Colonic mucosa (tissue), 4 donors: ENCODE measurements at regions not wholly inside any gene's neighbourhood (a gene's known extent, or its start where the extent isn't known, plus 50 kb on each side); places are given as distances from the start of the nearest gene placed in this dataset.
"Not testable (repeated sequence)": the region's sequence is repeated elsewhere in the genome, so short reads cannot be mapped to it uniquely, and the experiment has no call there.

Source experiments
- DNase-seq: peaks from one replicate; pipeline ENCODE4 v3.0.0-alpha.2; 2020
- H3K27ac ChIP-seq: fragments of 200-600 bp; one replicate; pipeline ENCODE4 v1.8.0; 2021
- H3K27me3 ChIP-seq: fragments of 200-600 bp; one replicate; pipeline ENCODE4 v1.8.0; 2021
- H3K36me3 ChIP-seq: fragments of 200-600 bp; one replicate; pipeline ENCODE4 v1.8.0; 2021
- H3K4me1 ChIP-seq: fragments of 200-600 bp; one replicate; pipeline ENCODE4 v1.8.0; 2021; ENCODE audit warnings: mild to moderate bottlenecking
- H3K4me3 ChIP-seq: fragments of 200-600 bp; one replicate; pipeline ENCODE4 v1.8.0; 2021
- H3K9ac ChIP-seq, 2 donors: one replicate each; pipeline ENCODE4 v1.7.0; 2013; ENCODE audit warnings: control low read depth in 2 of 2, low read depth in 2 of 2, low read length in 2 of 2
- H3K9me3 ChIP-seq: fragments of 200-600 bp; one replicate; pipeline ENCODE4 v1.8.0; 2021
- CTCF ChIP-seq: fragments of 200-600 bp; IDR thresholded peaks from one replicate; pipeline ENCODE4 v1.8.0; 2022; ENCODE audit warnings: antibody characterized with exemption, mild to moderate bottlenecking
- intact Hi-C: fragments of 100-400 bp; cut with DNase I; formaldehyde crosslinking; loops from one replicate; pipeline ENCODE4 v1.14.1; 2022
- donor health status: healthy.
- donor health status: DM: no; HTN: no; CAD: no.
- donor health status: DM: no; HTN: no; CAD: no.

GRCh38 chr17:64747938-64748540, 85.9 kb upstream of the SMURF2 start:
- H3K4me1 ChIP-seq: no peaks in the 10 kb centered on the region
- intact Hi-C loops: no loop called here
- H3K27ac ChIP-seq: no peak overlapping the region
- H3K9me3 ChIP-seq: no peaks in the 10 kb centered on the region
- TF ChIP-seq CTCF: no peak
- no peaks in the 10 kb centered on the region for H3K27me3 ChIP-seq
- no peak overlapping the region for H3K4me3 ChIP-seq
- H3K36me3 ChIP-seq: peaks cover 7% of the 10 kb centered on the region
- no peak for DNase-seq
- H3K9ac ChIP-seq: no peak overlapping the region

GRCh38 chr17:64742326-64742725, 80.2 kb upstream of the SMURF2 start:
- Histone ChIP-seq H3K4me3 (no peak overlapping the region), H3K27ac (peak overlapping the region; percentile 7), H3K9ac (no peak overlapping the region), H3K4me1 (no peaks in the 10 kb centered on the region), H3K36me3 (no peaks in the 10 kb centered on the region), H3K9me3 (no peaks in the 10 kb centered on the region), H3K27me3 (no peaks in the 10 kb centered on the region)
- no peak for TF ChIP-seq CTCF
- intact Hi-C loops: no loop called here
- no peak for DNase-seq

- peak overlapping the region; percentile 7 for H3K27ac ChIP-seq
- H3K36me3 ChIP-seq, H3K9ac ChIP-seq, H3K27me3 ChIP-seq, H3K9me3 ChIP-seq, intact Hi-C loops, H3K4me1 ChIP-seq, DNase-seq, H3K4me3 ChIP-seq: not testable (repeated sequence)
Measured at GRCh38 chr17:64741916-64742315, 79.8 kb upstream of the SMURF2 start.

GRCh38 chr17:64741038-64741641, 79.0 kb upstream of the SMURF2 start:
- no peaks in the 10 kb centered on the region for H3K36me3 ChIP-seq
- H3K27me3 ChIP-seq: no peaks in the 10 kb centered on the region
- H3K9me3 ChIP-seq: no peaks in the 10 kb centered on the region
- H3K27ac ChIP-seq: peak overlapping the region; percentile 44
- intact Hi-C loops: no loop called here
- DNase-seq: no peak
- H3K4me3 ChIP-seq: no peak overlapping the region
- TF ChIP-seq CTCF: no peak
- H3K9ac ChIP-seq: no peak overlapping the region
- no peaks in the 10 kb centered on the region for H3K4me1 ChIP-seq

- no peaks in the 10 kb centered on the region for H3K36me3 ChIP-seq
- intact Hi-C loops: loop anchor here (10.0 kb wide), 1 partner anchor 75 kb away; the partner anchor contains the start of gene SMURF2
- DNase-seq: no peak
- H3K27me3 ChIP-seq: no peaks in the 10 kb centered on the region
- no peak overlapping the region for H3K27ac ChIP-seq
- H3K9ac ChIP-seq: no peak overlapping the region
- H3K4me1 ChIP-seq: no peaks in the 10 kb centered on the region
- H3K4me3 ChIP-seq: no peak overlapping the region
- no peaks in the 10 kb centered on the region for H3K9me3 ChIP-seq
- TF ChIP-seq CTCF: no peak
Measured at GRCh38 chr17:64739316-64740058, 77.4 kb upstream of the SMURF2 start.
